ENCODE measurements at regions not wholly inside any gene's neighbourhood (a gene's known extent, or its start where the extent isn't known, plus 50 kb on each side); places are given as distances from the start of the nearest gene placed in this dataset.
A peak's percentile ranks its signal among the peaks of the same experiment; 100 is the strongest.

GRCh38 chr7:41027428-41028115 is 675.3 kb downstream of the INHBA start:
- no peak for DNase-seq

- no peak for DNase-seq
These were observed 678.8 kb downstream of the INHBA start for GRCh38 chr7:41024126-41024525.

- no peak for DNase-seq
These were observed 682.8 kb downstream of the INHBA start for GRCh38 chr7:41020056-41020455.

- DNase-seq = no peak
These were observed 689.8 kb downstream of the INHBA start for GRCh38 chr7:41013117-41013516.

GRCh38 chr7:41012041-41012440 is 690.8 kb downstream of the INHBA start:
- DNase-seq = no peak

GRCh38 chr7:41010967-41011366 is 691.9 kb downstream of the INHBA start:
- DNase-seq = no peak

- DNase-seq = no peak
These were observed 692.5 kb downstream of the INHBA start for GRCh38 chr7:41010418-41010817.

GRCh38 chr7:41007811-41008210 is 695.1 kb downstream of the INHBA start:
- no peak for DNase-seq

- no peak for DNase-seq
These were observed 695.5 kb downstream of the INHBA start for GRCh38 chr7:41007351-41007751.

- DNase-seq = no peak
These were observed 696.4 kb downstream of the INHBA start for GRCh38 chr7:41006306-41006995.

- DNase-seq = no peak
These were observed 697.5 kb downstream of the INHBA start for GRCh38 chr7:41005374-41005901.

- DNase-seq = no peak
These were observed 698.9 kb downstream of the INHBA start for GRCh38 chr7:41003977-41004376.

- DNase-seq = no peak
These were observed 699.3 kb downstream of the INHBA start for GRCh38 chr7:41003611-41003940.

- peak; percentile 43 for DNase-seq
These were observed 699.9 kb downstream of the INHBA start for GRCh38 chr7:41002741-41003610.

GRCh38 chr7:41000042-41000441 is 702.8 kb downstream of the INHBA start:
- no peak for DNase-seq

GRCh38 chr7:40996233-40996677 is 706.6 kb downstream of the INHBA start:
- no peak for DNase-seq

GRCh38 chr7:40990841-40991240 is 712.0 kb downstream of the INHBA start:
- no peak for DNase-seq

- no peak for DNase-seq
These were observed 715.3 kb downstream of the INHBA start for GRCh38 chr7:40987571-40987970.

- DNase-seq = no peak
These were observed 716.5 kb downstream of the INHBA start for GRCh38 chr7:40986351-40986873.

- DNase-seq = no peak
These were observed 719.8 kb downstream of the INHBA start for GRCh38 chr7:40983111-40983510.

- DNase-seq = no peak
These were observed 723.6 kb downstream of the INHBA start for GRCh38 chr7:40979296-40979695.

- no peak for DNase-seq
These were observed 724.8 kb downstream of the INHBA start for GRCh38 chr7:40978047-40978446.

GRCh38 chr7:40977533-40977932 is 725.4 kb downstream of the INHBA start:
- no peak for DNase-seq

Measured in hematopoietic multipotent progenitor cell treated with erythropoietin and hydrocortisone succinate and interleukin-3 and kit ligand, for 8 days (in vitro differentiated cells).